Fibroblast of lung (primary cell): ENCODE measurements at regions not wholly inside any gene's neighbourhood (a gene's known extent, or its start where the extent isn't known, plus 50 kb on each side); places are given as distances from the start of the nearest gene placed in this dataset.

ENCODE experiments used
- DNase-seq, 2 donors: peaks; one replicate each; pipeline versions ENCODE4 v3.0.0 to v3.0.0-alpha.2; 2010; ENCODE audit warnings: low read depth in 2 of 2
- H2AFZ ChIP-seq: 2 replicates; pipeline ENCODE4 v1.5.1; 2012; ENCODE audit warnings: low read length, control low read depth, inconsistent platforms
- H3K27ac ChIP-seq: 2 replicates; pipeline ENCODE4 v1.5.1; 2011; ENCODE audit warnings: low read length, control low read depth; ENCODE audit not compliant: insufficient read depth
- H3K27me3 ChIP-seq: 2 replicates; pipeline ENCODE4 v1.5.1; 2011; ENCODE audit warnings: mild to moderate bottlenecking, low read length; ENCODE audit not compliant: control insufficient read depth, insufficient read depth
- H3K36me3 ChIP-seq: 2 replicates; pipeline ENCODE4 v1.5.1; 2011; ENCODE audit warnings: low read length; ENCODE audit not compliant: control insufficient read depth, insufficient read depth
- H3K4me1 ChIP-seq: 2 replicates; pipeline ENCODE4 v1.5.1; 2011; ENCODE audit warnings: low read length; ENCODE audit not compliant: control insufficient read depth, insufficient read depth; ENCODE audit errors: extremely low read depth
- H3K4me2 ChIP-seq: 2 replicates; pipeline ENCODE4 v1.5.1; 2011; ENCODE audit warnings: low read length, control low read depth; ENCODE audit not compliant: insufficient read depth; ENCODE audit errors: extremely low read depth
- H3K4me3 ChIP-seq, 4 experiments: fragments of 200-600 bp in 1 of 4; sonication (generic) in 1 of 4; replicated peaks in 1 of 4; 2 replicates each; pipeline ENCODE4 v1.5.1; 2011 to 2016; ENCODE audit warnings: low read length in 4 of 4, low read depth in 3 of 4, mild to moderate bottlenecking in 3 of 4, control low read depth in 2 of 4, inconsistent platforms in 1 of 4, mixed read lengths in 1 of 4; ENCODE audit not compliant: insufficient read depth in 1 of 4; ENCODE audit errors: control extremely low read depth in 1 of 4
- H3K79me2 ChIP-seq: 2 replicates; pipeline ENCODE4 v1.5.1; 2012; ENCODE audit warnings: mild to moderate bottlenecking, low read length, inconsistent platforms; ENCODE audit not compliant: control insufficient read depth, insufficient read depth
- H3K9ac ChIP-seq: 2 replicates; pipeline ENCODE4 v1.5.1; 2011; ENCODE audit warnings: mild to moderate bottlenecking, low read length, control low read depth; ENCODE audit not compliant: insufficient read depth
- H3K9me3 ChIP-seq: 2 replicates; pipeline ENCODE4 v1.5.1; 2012; ENCODE audit warnings: low read depth, low read length; ENCODE audit not compliant: control insufficient read depth, insufficient read depth
- H4K20me1 ChIP-seq: 2 replicates; pipeline ENCODE4 v1.5.1; 2011; ENCODE audit warnings: low read length; ENCODE audit not compliant: control insufficient read depth, insufficient read depth; ENCODE audit errors: extremely low read depth
- CTCF ChIP-seq, 2 donors: IDR thresholded peaks in 1 of 2; conservative IDR thresholded peaks in 1 of 2; 1 replicate in 1 of 2; 2 replicates in 1 of 2; pipeline ENCODE4 v1.5.1; 2011 to 2012; ENCODE audit warnings: low read length in 2 of 2, control low read depth in 1 of 2, inconsistent platforms in 1 of 2, low read depth in 1 of 2, mild to moderate bottlenecking in 1 of 2
- EZH2 ChIP-seq: IDR thresholded peaks from 2 replicates; pipeline ENCODE4 v1.5.1; 2012; ENCODE audit warnings: low read length, control low read depth, mild to moderate bottlenecking; ENCODE audit errors: missing control alignments

- H3K9me3 ChIP-seq = no peaks in the 10 kb centered on the region
- TF ChIP-seq CTCF (conservative IDR thresholded peaks at IDR 0.05 in 1 of 2, IDR thresholded peaks at IDR 0.05 in 1 of 2; ENCODE audit: low read depth in 1 of 2, low read length in 2 of 2) (no peak), EZH2 (no peak)
- no peaks in the 10 kb centered on the region for H3K79me2 ChIP-seq
- DNase-seq = peak; percentile 16 to 73
- H3K36me3 ChIP-seq = no peaks in the 10 kb centered on the region
- H3K9ac ChIP-seq = no peak overlapping the region
- H3K4me1 ChIP-seq = peaks cover 2% of the 10 kb centered on the region
- no peak overlapping the region for H2AFZ ChIP-seq
- H3K4me2 ChIP-seq = no peak overlapping the region
- no peak overlapping the region for H3K27ac ChIP-seq
- H3K4me3 ChIP-seq = no peak overlapping the region
- H3K27me3 ChIP-seq = no peaks in the 10 kb centered on the region
- no peaks in the 10 kb centered on the region for H4K20me1 ChIP-seq
These were observed 129.9 kb downstream of the INHBA start for GRCh38 chr7:41573015-41573414.

GRCh38 chr7:41571573-41571972, 131.3 kb downstream of the INHBA start:
- Histone ChIP-seq H3K27me3 (no peaks in the 10 kb centered on the region), H4K20me1 (no peaks in the 10 kb centered on the region), H3K79me2 (no peaks in the 10 kb centered on the region), H3K9ac (no peak overlapping the region), H3K4me1 (peaks cover 2% of the 10 kb centered on the region), H3K4me2 (no peak overlapping the region), H3K27ac (no peak overlapping the region), H2AFZ (no peak overlapping the region), H3K4me3 (no peak overlapping the region), H3K9me3 (no peaks in the 10 kb centered on the region), H3K36me3 (no peaks in the 10 kb centered on the region)
- no peak for DNase-seq
- TF ChIP-seq EZH2 (no peak), CTCF (conservative IDR thresholded peaks at IDR 0.05 in 1 of 2, IDR thresholded peaks at IDR 0.05 in 1 of 2; ENCODE audit: low read depth in 1 of 2, low read length in 2 of 2) (no peak)

- Histone ChIP-seq H2AFZ (no peak overlapping the region), H3K4me1 (peaks cover 2% of the 10 kb centered on the region), H3K4me3 (no peak overlapping the region), H4K20me1 (no peaks in the 10 kb centered on the region), H3K79me2 (no peaks in the 10 kb centered on the region), H3K9ac (no peak overlapping the region), H3K36me3 (no peaks in the 10 kb centered on the region), H3K27me3 (no peaks in the 10 kb centered on the region), H3K9me3 (no peaks in the 10 kb centered on the region), H3K27ac (no peak overlapping the region), H3K4me2 (no peak overlapping the region)
- no peak for DNase-seq
- TF ChIP-seq EZH2 (no peak), CTCF (conservative IDR thresholded peaks at IDR 0.05 in 1 of 2, IDR thresholded peaks at IDR 0.05 in 1 of 2; ENCODE audit: low read depth in 1 of 2, low read length in 2 of 2) (no peak)
These were observed 132.1 kb downstream of the INHBA start for GRCh38 chr7:41570766-41571165.
